ENCODE measurements at regions not wholly inside any gene's neighbourhood (a gene's known extent, or its start where the extent isn't known, plus 50 kb on each side); places are given as distances from the start of the nearest gene placed in this dataset.

- no peaks in the 10 kb centered on the region for H3K27me3 ChIP-seq
- H3K4me1 ChIP-seq: peaks cover 0 to 21% (median 2%) of the 10 kb centered on the region in 4 donors
- peak in 2 of 3 donors; percentile 80 to 91 for DNase-seq
- TF ChIP-seq, protein P1, sequence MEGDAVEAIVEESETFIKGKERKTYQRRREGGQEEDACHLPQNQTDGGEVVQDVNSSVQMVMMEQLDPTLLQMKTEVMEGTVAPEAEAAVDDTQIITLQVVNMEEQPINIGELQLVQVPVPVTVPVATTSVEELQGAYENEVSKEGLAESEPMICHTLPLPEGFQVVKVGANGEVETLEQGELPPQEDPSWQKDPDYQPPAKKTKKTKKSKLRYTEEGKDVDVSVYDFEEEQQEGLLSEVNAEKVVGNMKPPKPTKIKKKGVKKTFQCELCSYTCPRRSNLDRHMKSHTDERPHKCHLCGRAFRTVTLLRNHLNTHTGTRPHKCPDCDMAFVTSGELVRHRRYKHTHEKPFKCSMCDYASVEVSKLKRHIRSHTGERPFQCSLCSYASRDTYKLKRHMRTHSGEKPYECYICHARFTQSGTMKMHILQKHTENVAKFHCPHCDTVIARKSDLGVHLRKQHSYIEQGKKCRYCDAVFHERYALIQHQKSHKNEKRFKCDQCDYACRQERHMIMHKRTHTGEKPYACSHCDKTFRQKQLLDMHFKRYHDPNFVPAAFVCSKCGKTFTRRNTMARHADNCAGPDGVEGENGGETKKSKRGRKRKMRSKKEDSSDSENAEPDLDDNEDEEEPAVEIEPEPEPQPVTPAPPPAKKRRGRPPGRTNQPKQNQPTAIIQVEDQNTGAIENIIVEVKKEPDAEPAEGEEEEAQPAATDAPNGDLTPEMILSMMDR (IDR thresholded peaks at IDR 0.05): no peak
- no peak for TF ChIP-seq POLR2A (IDR thresholded peaks at IDR 0.05)
- no peaks in the 10 kb centered on the region for H3K36me3 ChIP-seq
- peak overlapping the region; percentile 22 to 75 (median 59) for H3K27ac ChIP-seq
- no peak overlapping the region for H3K4me3 ChIP-seq
- H3K9me3 ChIP-seq: no peaks in the 10 kb centered on the region
Measured at GRCh38 chr2:64260817-64261216, 116.6 kb upstream of the PELI1 start.

- peak overlapping the region in 2 of 4 donors; percentile 72 to 75 for H3K27ac ChIP-seq
- peak in 2 of 3 donors; percentile 70 to 87 for DNase-seq
- H3K4me1 ChIP-seq: peaks cover 0 to 21% (median 2%) of the 10 kb centered on the region in 4 donors
- no peaks in the 10 kb centered on the region for H3K36me3 ChIP-seq
- TF ChIP-seq, protein P1 (IDR thresholded peaks at IDR 0.05): no peak
- TF ChIP-seq POLR2A (IDR thresholded peaks at IDR 0.05): peak in 1 of 2 donors; percentile 65
- H3K27me3 ChIP-seq: no peaks in the 10 kb centered on the region
- no peaks in the 10 kb centered on the region for H3K9me3 ChIP-seq
- no peak overlapping the region for H3K4me3 ChIP-seq
Measured at GRCh38 chr2:64262071-64262470, 117.9 kb upstream of the PELI1 start.

DNA sequence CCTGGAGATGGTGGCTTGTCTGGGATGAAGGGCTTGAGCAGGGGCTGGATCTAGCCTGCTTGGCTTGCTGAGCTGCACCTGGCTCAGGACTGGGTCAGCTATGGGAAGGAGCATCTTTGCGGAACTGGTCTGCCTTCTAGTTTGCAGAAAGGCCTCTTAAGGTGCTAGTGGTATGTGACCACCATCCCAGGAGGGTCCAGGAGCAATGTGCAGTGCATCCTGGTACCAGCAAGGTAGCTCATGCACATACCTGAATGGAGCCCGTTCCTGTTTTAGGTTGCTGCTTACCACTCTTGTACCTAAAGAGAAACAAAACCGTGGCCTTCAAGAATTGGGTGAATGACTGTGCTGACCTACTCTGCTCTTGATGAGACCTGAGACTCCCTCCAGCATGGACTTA, 118.6 kb upstream of the PELI1 start:
- Histone ChIP-seq H3K36me3 (no peaks in the 10 kb centered on the region), H3K4me1 (peaks cover 0 to 21% (median 2%) of the 10 kb centered on the region in 4 donors), H3K27ac (peak overlapping the region in 1 of 4 donors; percentile 72), H3K9me3 (no peaks in the 10 kb centered on the region), H3K4me3 (no peak overlapping the region), H3K27me3 (no peaks in the 10 kb centered on the region)
- DNase-seq: no peak
- TF ChIP-seq, protein P1 (IDR thresholded peaks at IDR 0.05): no peak
- no peak for TF ChIP-seq POLR2A (IDR thresholded peaks at IDR 0.05)

DNA sequence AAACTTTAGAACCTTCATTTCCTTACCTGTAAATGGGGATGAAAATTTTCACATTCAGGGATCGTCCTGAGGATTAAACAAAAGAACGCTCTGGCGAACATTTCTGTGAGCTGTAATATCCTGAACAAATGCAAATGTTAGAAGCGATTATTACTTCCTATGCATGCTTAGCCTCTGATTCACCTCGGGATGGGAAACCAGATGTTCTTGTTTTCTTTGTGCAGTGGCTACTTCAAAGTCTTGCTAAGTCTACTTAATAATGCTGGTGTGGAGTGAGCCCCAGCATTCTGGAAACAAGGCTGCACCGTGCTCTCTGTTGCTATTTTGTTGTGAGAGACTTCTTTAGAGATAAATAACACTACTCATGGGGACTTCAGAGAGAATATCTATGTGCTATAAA, 119.1 kb upstream of the PELI1 start:
- Histone ChIP-seq H3K27me3 (no peaks in the 10 kb centered on the region), H3K27ac (peak overlapping the region in 1 of 4 donors; percentile 28), H3K36me3 (no peaks in the 10 kb centered on the region), H3K4me1 (peaks cover 0 to 21% (median 2%) of the 10 kb centered on the region in 4 donors), H3K4me3 (no peak overlapping the region), H3K9me3 (no peaks in the 10 kb centered on the region)
- no peak for DNase-seq
- TF ChIP-seq, protein P1 (IDR thresholded peaks at IDR 0.05): no peak
- TF ChIP-seq POLR2A (IDR thresholded peaks at IDR 0.05): no peak

GRCh38 chr2:64267699-64268098, 123.5 kb upstream of the PELI1 start:
- TF ChIP-seq POLR2A (IDR thresholded peaks at IDR 0.05): no peak
- TF ChIP-seq, protein P1 (IDR thresholded peaks at IDR 0.05): no peak
- Histone ChIP-seq H3K4me1 (peaks cover 0 to 14% (median under 1%) of the 10 kb centered on the region in 4 donors), H3K36me3 (no peaks in the 10 kb centered on the region), H3K27me3 (no peaks in the 10 kb centered on the region), H3K9me3 (no peaks in the 10 kb centered on the region), H3K27ac (no peak overlapping the region), H3K4me3 (no peak overlapping the region)
- no peak for DNase-seq

Data from Peyer's patch (tissue), 4 donors.